A673 (cell line): ENCODE measurements at regions not wholly inside any gene's neighbourhood (a gene's known extent, or its start where the extent isn't known, plus 50 kb on each side); places are given as distances from the start of the nearest gene placed in this dataset.

ENCODE experiments used
- EZH2 ChIP-seq: fragments of 200-600 bp; sonication (generic); IDR thresholded peaks from 2 replicates; pipeline ENCODE4 v1.6.1; 2017; ENCODE audit warnings: borderline replicate concordance, low read depth, mild to moderate bottlenecking, mixed read lengths, antibody characterized with exemption, low read length; ENCODE audit not compliant: poor library complexity, severe bottlenecking
- TF ChIP-seq, protein P1 (sequence below): fragments of 300-800, 200-600 bp; sonication (generic); conservative IDR thresholded peaks from 2 replicates; pipeline ENCODE4 v1.5.1; 2017; ENCODE audit warnings: low read depth, mild to moderate bottlenecking, antibody characterized with exemption, low read length, moderate library complexity, mixed read lengths

DNA sequence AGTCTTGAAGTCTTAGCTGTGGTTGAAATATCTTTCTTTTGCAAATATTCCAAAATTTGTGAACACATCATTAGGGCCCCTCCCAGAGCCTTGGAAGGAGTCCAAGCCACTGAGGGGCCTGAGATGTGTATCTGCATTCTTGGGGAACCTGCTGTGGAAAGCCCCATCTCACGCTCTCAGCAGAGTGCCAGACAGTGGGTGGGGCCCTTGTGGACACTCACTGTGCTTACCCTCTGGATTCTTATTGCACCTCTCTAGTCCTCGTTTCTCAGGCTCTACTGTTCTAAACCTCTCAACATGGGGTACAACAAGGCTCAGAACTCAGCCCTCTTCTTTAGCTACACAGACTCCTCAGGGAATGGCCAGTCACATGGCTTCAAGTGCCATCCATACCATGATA lies 416.2 kb upstream of the CDH4 start:
- TF ChIP-seq, protein P1, sequence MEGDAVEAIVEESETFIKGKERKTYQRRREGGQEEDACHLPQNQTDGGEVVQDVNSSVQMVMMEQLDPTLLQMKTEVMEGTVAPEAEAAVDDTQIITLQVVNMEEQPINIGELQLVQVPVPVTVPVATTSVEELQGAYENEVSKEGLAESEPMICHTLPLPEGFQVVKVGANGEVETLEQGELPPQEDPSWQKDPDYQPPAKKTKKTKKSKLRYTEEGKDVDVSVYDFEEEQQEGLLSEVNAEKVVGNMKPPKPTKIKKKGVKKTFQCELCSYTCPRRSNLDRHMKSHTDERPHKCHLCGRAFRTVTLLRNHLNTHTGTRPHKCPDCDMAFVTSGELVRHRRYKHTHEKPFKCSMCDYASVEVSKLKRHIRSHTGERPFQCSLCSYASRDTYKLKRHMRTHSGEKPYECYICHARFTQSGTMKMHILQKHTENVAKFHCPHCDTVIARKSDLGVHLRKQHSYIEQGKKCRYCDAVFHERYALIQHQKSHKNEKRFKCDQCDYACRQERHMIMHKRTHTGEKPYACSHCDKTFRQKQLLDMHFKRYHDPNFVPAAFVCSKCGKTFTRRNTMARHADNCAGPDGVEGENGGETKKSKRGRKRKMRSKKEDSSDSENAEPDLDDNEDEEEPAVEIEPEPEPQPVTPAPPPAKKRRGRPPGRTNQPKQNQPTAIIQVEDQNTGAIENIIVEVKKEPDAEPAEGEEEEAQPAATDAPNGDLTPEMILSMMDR, result no peak
- no peak for TF ChIP-seq EZH2
